Sigmoid colon (tissue), 4 donors: ENCODE measurements at regions not wholly inside any gene's neighbourhood (a gene's known extent, or its start where the extent isn't known, plus 50 kb on each side); places are given as distances from the start of the nearest gene placed in this dataset.

Source experiments
- CTCF ChIP-seq, 4 experiments: fragments of 450-650 bp in 3 of 4; fragments of 200-600 bp in 1 of 4; IDR thresholded peaks; one replicate each; pipeline ENCODE4 v1.5.1; 2016 to 2019; ENCODE audit warnings: antibody characterized with exemption in 4 of 4, mild to moderate bottlenecking in 3 of 4, moderate library complexity in 2 of 4
- POLR2AphosphoS5 ChIP-seq, 4 donors: sonication (generic); formaldehyde crosslinking; IDR thresholded peaks; one replicate each; pipeline ENCODE4 v1.6.1; 2017; ENCODE audit warnings: antibody characterized with exemption in 4 of 4

- TF ChIP-seq CTCF (IDR thresholded peaks at IDR 0.05) (no peak), POLR2AphosphoS5 (IDR thresholded peaks at IDR 0.05) (no peak)
Observed at GRCh38 chr12:24631676-24632426, 317.1 kb downstream of the BCAT1 start.
